ENCODE measurements at regions not wholly inside any gene's neighbourhood (a gene's known extent, or its start where the extent isn't known, plus 50 kb on each side); places are given as distances from the start of the nearest gene placed in this dataset.
"Not testable (repeated sequence)": the region's sequence is repeated elsewhere in the genome, so short reads cannot be mapped to it uniquely, and the experiment has no call there.

DNA sequence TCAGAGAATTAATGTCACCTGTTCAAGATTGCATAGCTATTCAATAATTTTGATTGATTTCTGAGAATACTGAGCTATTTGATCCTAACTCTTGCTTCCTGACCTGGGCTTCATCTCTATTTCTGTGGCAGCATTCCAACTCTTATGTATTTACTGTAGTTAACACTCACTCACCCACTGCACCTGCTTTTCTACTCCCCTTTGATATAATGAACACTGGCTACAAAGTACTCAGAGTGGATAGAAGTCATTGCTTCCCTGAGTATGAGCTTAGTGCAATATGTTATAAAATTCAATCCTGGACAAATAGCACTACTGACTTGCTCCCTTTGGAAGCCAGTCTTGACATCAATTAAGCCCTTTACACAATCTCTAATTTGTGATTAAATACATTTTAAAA lies 117.2 kb downstream of the APIP start:
- no peak overlapping the region for H3K27ac ChIP-seq (ENCODE audit: extremely low read length, insufficient read depth, low read length)
- ATAC-seq, result no peak
- TF ChIP-seq ZNF276 (CRISPR knock-in tag; IDR thresholded peaks at IDR 0.05; ENCODE audit: low read depth), result no peak
- TF ChIP-seq ARNT2 (CRISPR knock-in tag; IDR thresholded peaks at IDR 0.05; ENCODE audit: low read depth), result no peak
- TF ChIP-seq YEATS4 (CRISPR knock-in tag; IDR thresholded peaks at IDR 0.05; ENCODE audit: borderline replicate concordance), result no peak
- TF ChIP-seq ZNF33A (CRISPR knock-in tag; IDR thresholded peaks at IDR 0.05; ENCODE audit: borderline replicate concordance), result no peak
- TF ChIP-seq, protein P1, sequence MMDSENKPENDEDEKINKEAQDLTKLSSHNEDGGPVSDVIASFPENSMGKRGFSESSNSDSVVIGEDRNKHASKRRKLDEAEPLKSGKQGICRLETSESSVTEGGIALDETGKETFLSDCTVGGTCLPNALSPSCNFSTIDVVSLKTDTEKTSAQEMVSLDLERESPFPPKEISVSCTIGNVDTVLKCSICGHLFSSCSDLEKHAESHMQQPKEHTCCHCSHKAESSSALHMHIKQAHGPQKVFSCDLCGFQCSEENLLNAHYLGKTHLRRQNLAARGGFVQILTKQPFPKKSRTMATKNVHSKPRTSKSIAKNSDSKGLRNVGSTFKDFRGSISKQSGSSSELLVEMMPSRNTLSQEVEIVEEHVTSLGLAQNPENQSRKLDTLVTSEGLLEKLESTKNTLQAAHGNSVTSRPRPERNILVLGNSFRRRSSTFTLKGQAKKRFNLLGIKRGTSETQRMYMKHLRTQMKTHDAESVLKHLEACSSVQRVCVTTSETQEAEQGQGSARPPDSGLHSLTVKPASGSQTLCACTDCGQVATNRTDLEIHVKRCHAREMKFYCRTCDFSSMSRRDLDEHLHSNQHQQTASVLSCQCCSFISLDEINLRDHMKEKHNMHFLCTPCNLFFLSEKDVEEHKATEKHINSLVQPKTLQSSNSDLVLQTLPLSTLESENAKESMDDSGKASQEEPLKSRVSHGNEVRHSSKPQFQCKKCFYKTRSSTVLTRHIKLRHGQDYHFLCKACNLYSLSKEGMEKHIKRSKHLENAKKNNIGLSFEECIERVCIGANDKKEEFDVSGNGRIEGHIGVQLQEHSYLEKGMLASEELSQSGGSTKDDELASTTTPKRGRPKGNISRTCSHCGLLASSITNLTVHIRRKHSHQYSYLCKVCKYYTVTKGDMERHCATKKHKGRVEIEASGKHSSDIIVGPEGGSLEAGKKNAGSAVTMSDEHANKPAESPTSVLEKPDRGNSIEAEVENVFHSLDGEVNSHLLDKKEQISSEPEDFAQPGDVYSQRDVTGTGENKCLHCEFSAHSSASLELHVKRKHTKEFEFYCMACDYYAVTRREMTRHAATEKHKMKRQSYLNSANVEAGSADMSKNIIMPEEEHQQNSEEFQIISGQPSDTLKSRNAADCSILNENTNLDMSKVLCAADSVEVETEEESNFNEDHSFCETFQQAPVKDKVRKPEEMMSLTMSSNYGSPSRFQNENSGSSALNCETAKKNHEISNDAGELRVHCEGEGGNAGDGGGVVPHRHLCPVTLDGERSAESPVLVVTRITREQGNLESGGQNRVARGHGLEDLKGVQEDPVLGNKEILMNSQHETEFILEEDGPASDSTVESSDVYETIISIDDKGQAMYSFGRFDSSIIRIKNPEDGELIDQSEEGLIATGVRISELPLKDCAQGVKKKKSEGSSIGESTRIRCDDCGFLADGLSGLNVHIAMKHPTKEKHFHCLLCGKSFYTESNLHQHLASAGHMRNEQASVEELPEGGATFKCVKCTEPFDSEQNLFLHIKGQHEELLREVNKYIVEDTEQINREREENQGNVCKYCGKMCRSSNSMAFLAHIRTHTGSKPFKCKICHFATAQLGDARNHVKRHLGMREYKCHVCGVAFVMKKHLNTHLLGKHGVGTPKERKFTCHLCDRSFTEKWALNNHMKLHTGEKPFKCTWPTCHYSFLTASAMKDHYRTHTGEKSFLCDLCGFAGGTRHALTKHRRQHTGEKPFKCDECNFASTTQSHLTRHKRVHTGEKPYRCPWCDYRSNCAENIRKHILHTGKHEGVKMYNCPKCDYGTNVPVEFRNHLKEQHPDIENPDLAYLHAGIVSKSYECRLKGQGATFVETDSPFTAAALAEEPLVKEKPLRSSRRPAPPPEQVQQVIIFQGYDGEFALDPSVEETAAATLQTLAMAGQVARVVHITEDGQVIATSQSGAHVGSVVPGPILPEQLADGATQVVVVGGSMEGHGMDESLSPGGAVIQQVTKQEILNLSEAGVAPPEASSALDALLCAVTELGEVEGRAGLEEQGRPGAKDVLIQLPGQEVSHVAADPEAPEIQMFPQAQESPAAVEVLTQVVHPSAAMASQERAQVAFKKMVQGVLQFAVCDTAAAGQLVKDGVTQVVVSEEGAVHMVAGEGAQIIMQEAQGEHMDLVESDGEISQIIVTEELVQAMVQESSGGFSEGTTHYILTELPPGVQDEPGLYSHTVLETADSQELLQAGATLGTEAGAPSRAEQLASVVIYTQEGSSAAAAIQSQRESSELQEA (CRISPR knock-in tag; IDR thresholded peaks at IDR 0.05; ENCODE audit: not compliant biosample characterization), result no peak
- TF ChIP-seq, protein P2, sequence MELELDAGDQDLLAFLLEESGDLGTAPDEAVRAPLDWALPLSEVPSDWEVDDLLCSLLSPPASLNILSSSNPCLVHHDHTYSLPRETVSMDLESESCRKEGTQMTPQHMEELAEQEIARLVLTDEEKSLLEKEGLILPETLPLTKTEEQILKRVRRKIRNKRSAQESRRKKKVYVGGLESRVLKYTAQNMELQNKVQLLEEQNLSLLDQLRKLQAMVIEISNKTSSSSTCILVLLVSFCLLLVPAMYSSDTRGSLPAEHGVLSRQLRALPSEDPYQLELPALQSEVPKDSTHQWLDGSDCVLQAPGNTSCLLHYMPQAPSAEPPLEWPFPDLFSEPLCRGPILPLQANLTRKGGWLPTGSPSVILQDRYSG (CRISPR knock-in tag; IDR thresholded peaks at IDR 0.05), result no peak
- in situ Hi-C loops (cut with HindIII; ENCODE audit: extremely low pct_ligation_motif_present, low pct_unique_long_range_greater_than_20kb), result no loop called here
- no peak for FAIRE-seq
- H3K27me3 ChIP-seq (ENCODE audit: control insufficient read depth in 1 of 2, insufficient read depth in 2 of 2, low read length in 2 of 2), result no peaks in the 10 kb centered on the region
- H2AFZ ChIP-seq (ENCODE audit: low read length), result no peak overlapping the region
- H3K9me3 ChIP-seq (ENCODE audit: low read length), result peaks cover 5% of the 10 kb centered on the region
- BruUV-seq (replicated peaks), result no TSS peak
- no peaks in the 10 kb centered on the region for H4K20me1 ChIP-seq (ENCODE audit: insufficient read depth, low read length)
- H3K79me2 ChIP-seq (ENCODE audit: insufficient read depth, low read length), result no peaks in the 10 kb centered on the region
- no peak overlapping the region for H3K4me2 ChIP-seq (ENCODE audit: low read depth, low read length)
- ChIA-PET POLR2A (no interaction called here), CTCF (ENCODE audit: low intra/inter-chr PET ratio, low total read pairs) (no interaction called here)
- no peak overlapping the region for H3K4me3 ChIP-seq (replicated peaks in 1 of 3; ENCODE audit: insufficient read depth in 1 of 3, low read depth in 2 of 3, low read length in 3 of 3)
- no peak overlapping the region for H3K9ac ChIP-seq (ENCODE audit: insufficient read depth, low read depth, low read length)
- intact Hi-C loops (cut with micrococcal nuclease; ENCODE audit: unreplicated experiment), result no loop called here
- no peak for DNase-seq (ENCODE audit: low spot score)
- H3K4me1 ChIP-seq (ENCODE audit: insufficient read depth, low read length), result peaks cover 12% of the 10 kb centered on the region
- H3K36me3 ChIP-seq (replicated peaks in 1 of 2; ENCODE audit: control insufficient read depth in 1 of 2, insufficient read depth in 2 of 2, low read length in 2 of 2), result no peaks in the 10 kb centered on the region

DNA sequence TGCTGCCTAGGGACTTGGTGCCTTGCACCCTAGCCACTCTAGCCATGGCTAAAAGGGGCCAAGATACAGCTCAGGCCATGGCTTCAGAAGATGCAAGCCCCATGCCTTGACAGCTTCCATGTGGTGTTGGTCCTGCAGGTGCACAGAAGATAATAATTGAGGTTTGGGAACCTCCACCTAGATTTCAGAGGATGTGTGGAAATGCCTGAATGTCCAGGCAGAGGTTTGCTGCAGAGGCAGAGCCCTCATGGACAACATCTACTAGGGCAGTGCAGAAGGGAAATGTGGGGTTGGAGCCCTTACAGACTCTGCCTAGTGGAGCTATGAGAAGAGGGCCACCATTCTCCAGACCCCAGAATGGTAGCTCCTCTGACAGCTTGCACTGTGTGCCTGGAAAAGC lies 118.7 kb downstream of the APIP start:
- intact Hi-C loops (cut with micrococcal nuclease; ENCODE audit: unreplicated experiment); H3K27ac ChIP-seq (ENCODE audit: extremely low read length, insufficient read depth, low read length); CTCF ChIA-PET (ENCODE audit: low intra/inter-chr PET ratio, low total read pairs); H3K79me2 ChIP-seq (ENCODE audit: insufficient read depth, low read length); DNase-seq (ENCODE audit: low spot score); ATAC-seq; H2AFZ ChIP-seq (ENCODE audit: low read length); H3K9ac ChIP-seq (ENCODE audit: insufficient read depth, low read depth, low read length); BruUV-seq (replicated peaks); FAIRE-seq; H4K20me1 ChIP-seq (ENCODE audit: insufficient read depth, low read length); H3K4me3 ChIP-seq (replicated peaks in 1 of 3; ENCODE audit: insufficient read depth in 1 of 3, low read depth in 2 of 3, low read length in 3 of 3); POLR2A ChIA-PET; H3K4me2 ChIP-seq (ENCODE audit: low read depth, low read length); H3K27me3 ChIP-seq (ENCODE audit: control insufficient read depth in 1 of 2, insufficient read depth in 2 of 2, low read length in 2 of 2); in situ Hi-C loops (cut with HindIII; ENCODE audit: extremely low pct_ligation_motif_present, low pct_unique_long_range_greater_than_20kb); H3K9me3 ChIP-seq (ENCODE audit: low read length); H3K36me3 ChIP-seq (replicated peaks in 1 of 2; ENCODE audit: control insufficient read depth in 1 of 2, insufficient read depth in 2 of 2, low read length in 2 of 2): not testable (repeated sequence)
- peaks cover 19% of the 10 kb centered on the region for H3K4me1 ChIP-seq (ENCODE audit: insufficient read depth, low read length)
